GM23338 (cell line): ENCODE measurements at regions not wholly inside any gene's neighbourhood (a gene's known extent, or its start where the extent isn't known, plus 50 kb on each side); places are given as distances from the start of the nearest gene placed in this dataset.

Experiments
- ATAC-seq: fragments of 200-7000 bp; cut with Tn5 transposase; 3 replicates; pipeline ENCODE4 v1.9.1; 2020
- DNase-seq: peaks from one replicate; pipeline ENCODE4 v3.0.0-alpha.2; 2015; ENCODE audit warnings: low spot score
- H2AFZ ChIP-seq: fragments of 200-600 bp; sonication (generic); 2 replicates; pipeline ENCODE4 v1.8.0; 2016; ENCODE audit warnings: antibody characterized with exemption, mild to moderate bottlenecking, moderate library complexity
- H3F3A ChIP-seq: fragments of 200-600 bp; sonication (generic); replicated peaks from 2 replicates; pipeline ENCODE4 v1.8.0; 2017; ENCODE audit warnings: antibody characterized with exemption, mixed run types, low read depth
- H3K27ac ChIP-seq: fragments of 200-600 bp; sonication (generic); 2 replicates; pipeline ENCODE4 v1.6.1; 2016; ENCODE audit warnings: low read depth
- H3K27me3 ChIP-seq: fragments of 200-600 bp; sonication (generic); 2 replicates; pipeline ENCODE4 v1.8.0; 2016; ENCODE audit warnings: mild to moderate bottlenecking, mixed run types, moderate library complexity; ENCODE audit not compliant: insufficient read depth
- H3K36me3 ChIP-seq: fragments of 200-600 bp; sonication (generic); 2 replicates; pipeline ENCODE4 v1.8.0; 2016; ENCODE audit warnings: mild to moderate bottlenecking; ENCODE audit not compliant: insufficient read depth
- H3K4me1 ChIP-seq: fragments of 200-600 bp; sonication (generic); 2 replicates; pipeline ENCODE4 v1.8.0; 2016; ENCODE audit warnings: mild to moderate bottlenecking, moderate library complexity; ENCODE audit not compliant: insufficient read depth
- H3K4me2 ChIP-seq: fragments of 200-600 bp; sonication (generic); 2 replicates; pipeline ENCODE4 v1.7.1; 2017; ENCODE audit warnings: mixed run types
- H3K4me3 ChIP-seq: fragments of 200-600 bp; sonication (generic); 2 replicates; pipeline ENCODE4 v1.6.1; 2016; ENCODE audit warnings: mixed run types
- H3K79me2 ChIP-seq: fragments of 200-600 bp; sonication (generic); replicated peaks from 2 replicates; pipeline ENCODE4 v1.8.0; 2017; ENCODE audit warnings: mild to moderate bottlenecking; ENCODE audit not compliant: insufficient read depth
- H3K9me2 ChIP-seq: fragments of 200-600 bp; sonication (generic); 2 replicates; pipeline ENCODE4 v1.8.0; 2017; ENCODE audit not compliant: insufficient read depth
- H4K20me1 ChIP-seq: fragments of 200-600 bp; sonication (generic); replicated peaks from 2 replicates; pipeline ENCODE4 v1.8.0; 2017; ENCODE audit warnings: mild to moderate bottlenecking; ENCODE audit not compliant: insufficient read depth
- H3K27ac Mint-ChIP-seq: 2 replicates; pipeline ENCODE4 v1.8.0; 2020; ENCODE audit warnings: inconsistent platforms, mild to moderate bottlenecking, moderate library complexity, mixed read lengths
- H3K27me3 Mint-ChIP-seq: 3 replicates; pipeline ENCODE4 v1.8.0; 2022; ENCODE audit warnings: low read depth, mild to moderate bottlenecking, moderate library complexity, mixed read lengths, inconsistent platforms; ENCODE audit not compliant: insufficient read depth, poor library complexity
- H3K36me3 Mint-ChIP-seq: 3 replicates; pipeline ENCODE4 v1.8.0; 2021; ENCODE audit warnings: low read depth, mild to moderate bottlenecking, inconsistent platforms, moderate library complexity, mixed read lengths
- H3K4me1 Mint-ChIP-seq: 3 replicates; pipeline ENCODE4 v1.8.0; 2020; ENCODE audit warnings: mild to moderate bottlenecking, inconsistent platforms, mixed read lengths
- H3K4me3 Mint-ChIP-seq: 3 replicates; pipeline ENCODE4 v1.8.0; 2021; ENCODE audit warnings: moderate library complexity, mild to moderate bottlenecking, inconsistent platforms, mixed read lengths
- H3K9me3 Mint-ChIP-seq: 3 replicates; pipeline ENCODE4 v1.8.0; 2020; ENCODE audit warnings: moderate library complexity, mild to moderate bottlenecking, inconsistent platforms, mixed read lengths
- EZH2phosphoT487 ChIP-seq: fragments of 200-600 bp; sonication (generic); IDR thresholded peaks from one replicate; pipeline ENCODE4 v1.8.1; 2018; ENCODE audit warnings: antibody characterized with exemption; ENCODE audit not compliant: unreplicated experiment
- REST ChIP-seq: IDR thresholded peaks from one replicate; pipeline ENCODE4 v1.6.1; 2018; ENCODE audit warnings: antibody characterized with exemption; ENCODE audit not compliant: unreplicated experiment
- STAT1 ChIP-seq: IDR thresholded peaks from one replicate; pipeline ENCODE4 v1.6.1; 2016; ENCODE audit warnings: antibody characterized with exemption; ENCODE audit not compliant: unreplicated experiment
- TF ChIP-seq, protein P1 (sequence below): fragments of 250-450 bp; sonication (Bioruptor Pico); IDR thresholded peaks from 2 replicates; pipeline ENCODE4 v1.5.0; 2020; ENCODE audit warnings: mild to moderate bottlenecking, moderate library complexity

- TF ChIP-seq REST (no peak), STAT1 (no peak), EZH2phosphoT487 (no peak)
These were observed 250.0 kb downstream of the KLF6 start (continued) for GRCh38 chr10:3535001-3535400.

- Histone ChIP-seq H3K36me3 (no peaks in the 10 kb centered on the region), H3K79me2 (no peaks in the 10 kb centered on the region), H3K9me2 (no peaks in the 10 kb centered on the region), H3K4me1 (no peaks in the 10 kb centered on the region), H3K27me3 (no peaks in the 10 kb centered on the region), H3K4me2 (no peak overlapping the region), H4K20me1 (no peaks in the 10 kb centered on the region), H3F3A (no peaks in the 10 kb centered on the region), H2AFZ (peak overlapping the region; percentile 43), H3K4me3 (no peak overlapping the region), H3K27ac (no peak overlapping the region)
- H3K4me1 Mint-ChIP-seq, result no peaks in the 10 kb centered on the region
- no peak for DNase-seq
- H3K9me3 Mint-ChIP-seq, result no peaks in the 10 kb centered on the region
- no peaks in the 10 kb centered on the region for H3K36me3 Mint-ChIP-seq
- no peak overlapping the region for H3K27ac Mint-ChIP-seq
- H3K27me3 Mint-ChIP-seq, result peaks cover 7% of the 10 kb centered on the region
- TF ChIP-seq STAT1, result no peak
- TF ChIP-seq, protein P1, sequence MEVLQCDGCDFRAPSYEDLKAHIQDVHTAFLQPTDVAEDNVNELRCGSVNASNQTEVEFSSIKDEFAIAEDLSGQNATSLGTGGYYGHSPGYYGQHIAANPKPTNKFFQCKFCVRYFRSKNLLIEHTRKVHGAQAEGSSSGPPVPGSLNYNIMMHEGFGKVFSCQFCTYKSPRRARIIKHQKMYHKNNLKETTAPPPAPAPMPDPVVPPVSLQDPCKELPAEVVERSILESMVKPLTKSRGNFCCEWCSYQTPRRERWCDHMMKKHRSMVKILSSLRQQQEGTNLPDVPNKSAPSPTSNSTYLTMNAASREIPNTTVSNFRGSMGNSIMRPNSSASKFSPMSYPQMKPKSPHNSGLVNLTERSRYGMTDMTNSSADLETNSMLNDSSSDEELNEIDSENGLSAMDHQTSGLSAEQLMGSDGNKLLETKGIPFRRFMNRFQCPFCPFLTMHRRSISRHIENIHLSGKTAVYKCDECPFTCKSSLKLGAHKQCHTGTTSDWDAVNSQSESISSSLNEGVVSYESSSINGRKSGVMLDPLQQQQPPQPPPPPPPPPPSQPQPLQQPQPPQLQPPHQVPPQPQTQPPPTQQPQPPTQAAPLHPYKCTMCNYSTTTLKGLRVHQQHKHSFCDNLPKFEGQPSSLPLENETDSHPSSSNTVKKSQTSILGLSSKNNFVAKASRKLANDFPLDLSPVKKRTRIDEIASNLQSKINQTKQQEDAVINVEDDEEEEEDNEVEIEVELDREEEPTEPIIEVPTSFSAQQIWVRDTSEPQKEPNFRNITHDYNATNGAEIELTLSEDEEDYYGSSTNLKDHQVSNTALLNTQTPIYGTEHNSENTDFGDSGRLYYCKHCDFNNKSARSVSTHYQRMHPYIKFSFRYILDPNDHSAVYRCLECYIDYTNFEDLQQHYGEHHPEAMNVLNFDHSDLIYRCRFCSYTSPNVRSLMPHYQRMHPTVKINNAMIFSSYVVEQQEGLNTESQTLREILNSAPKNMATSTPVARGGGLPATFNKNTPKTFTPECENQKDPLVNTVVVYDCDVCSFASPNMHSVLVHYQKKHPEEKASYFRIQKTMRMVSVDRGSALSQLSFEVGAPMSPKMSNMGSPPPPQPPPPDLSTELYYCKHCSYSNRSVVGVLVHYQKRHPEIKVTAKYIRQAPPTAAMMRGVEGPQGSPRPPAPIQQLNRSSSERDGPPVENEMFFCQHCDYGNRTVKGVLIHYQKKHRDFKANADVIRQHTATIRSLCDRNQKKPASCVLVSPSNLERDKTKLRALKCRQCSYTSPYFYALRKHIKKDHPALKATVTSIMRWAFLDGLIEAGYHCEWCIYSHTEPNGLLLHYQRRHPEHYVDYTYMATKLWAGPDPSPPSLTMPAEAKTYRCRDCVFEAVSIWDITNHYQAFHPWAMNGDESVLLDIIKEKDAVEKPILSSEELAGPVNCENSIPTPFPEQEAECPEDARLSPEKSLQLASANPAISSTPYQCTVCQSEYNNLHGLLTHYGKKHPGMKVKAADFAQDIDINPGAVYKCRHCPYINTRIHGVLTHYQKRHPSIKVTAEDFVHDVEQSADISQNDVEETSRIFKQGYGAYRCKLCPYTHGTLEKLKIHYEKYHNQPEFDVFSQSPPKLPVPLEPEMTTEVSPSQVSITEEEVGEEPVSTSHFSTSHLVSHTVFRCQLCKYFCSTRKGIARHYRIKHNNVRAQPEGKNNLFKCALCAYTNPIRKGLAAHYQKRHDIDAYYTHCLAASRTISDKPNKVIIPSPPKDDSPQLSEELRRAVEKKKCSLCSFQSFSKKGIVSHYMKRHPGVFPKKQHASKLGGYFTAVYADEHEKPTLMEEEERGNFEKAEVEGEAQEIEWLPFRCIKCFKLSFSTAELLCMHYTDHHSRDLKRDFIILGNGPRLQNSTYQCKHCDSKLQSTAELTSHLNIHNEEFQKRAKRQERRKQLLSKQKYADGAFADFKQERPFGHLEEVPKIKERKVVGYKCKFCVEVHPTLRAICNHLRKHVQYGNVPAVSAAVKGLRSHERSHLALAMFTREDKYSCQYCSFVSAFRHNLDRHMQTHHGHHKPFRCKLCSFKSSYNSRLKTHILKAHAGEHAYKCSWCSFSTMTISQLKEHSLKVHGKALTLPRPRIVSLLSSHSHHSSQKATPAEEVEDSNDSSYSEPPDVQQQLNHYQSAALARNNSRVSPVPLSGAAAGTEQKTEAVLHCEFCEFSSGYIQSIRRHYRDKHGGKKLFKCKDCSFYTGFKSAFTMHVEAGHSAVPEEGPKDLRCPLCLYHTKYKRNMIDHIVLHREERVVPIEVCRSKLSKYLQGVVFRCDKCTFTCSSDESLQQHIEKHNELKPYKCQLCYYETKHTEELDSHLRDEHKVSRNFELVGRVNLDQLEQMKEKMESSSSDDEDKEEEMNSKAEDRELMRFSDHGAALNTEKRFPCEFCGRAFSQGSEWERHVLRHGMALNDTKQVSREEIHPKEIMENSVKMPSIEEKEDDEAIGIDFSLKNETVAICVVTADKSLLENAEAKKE (CRISPR knock-in tag), result no peak
- no peak overlapping the region for H3K4me3 Mint-ChIP-seq
- no peak for ATAC-seq
These were observed 250.6 kb downstream of the KLF6 start for GRCh38 chr10:3534433-3534832.
